ENCODE measurements at regions not wholly inside any gene's neighbourhood (a gene's known extent, or its start where the extent isn't known, plus 50 kb on each side); places are given as distances from the start of the nearest gene placed in this dataset.

GRCh38 chr1:104073463-104073902, 323.8 kb downstream of the AMY1C start:
- TF ChIP-seq CTCF (IDR thresholded peaks at IDR 0.05) (no peak), SIN3A (IDR thresholded peaks at IDR 0.05; ENCODE audit: borderline replicate concordance, insufficient read depth, low read depth, low read length) (no peak), POLR2AphosphoS5 (IDR thresholded peaks at IDR 0.05; ENCODE audit: low read depth, low read length) (no peak), TCF7L2 (IDR thresholded peaks at IDR 0.05; ENCODE audit: low read depth, low read length) (no peak), REST (IDR thresholded peaks at IDR 0.05; ENCODE audit: insufficient read depth in 1 of 2, low read depth in 2 of 2, low read length in 1 of 2) (no peak)

Data from Panc1 (cell line).